ENCODE measurements at regions not wholly inside any gene's neighbourhood (a gene's known extent, or its start where the extent isn't known, plus 50 kb on each side); places are given as distances from the start of the nearest gene placed in this dataset.

GRCh38 chr5:31119938-31120641 lies 73.4 kb upstream of the CDH6 start:
- TF ChIP-seq CTCF (IDR thresholded peaks at IDR 0.05; ENCODE audit: low read depth, low read length) = no peak
- POLR2A ChIA-PET = no interaction called here

GRCh38 chr5:31116466-31117031 lies 76.9 kb upstream of the CDH6 start:
- no peaks in the 10 kb centered on the region for H3K27me3 ChIP-seq (ENCODE audit: control insufficient read depth, insufficient read depth, low read length)
- DNase-seq (ENCODE audit: low read depth, low spot score) = no peak
- H3K27ac ChIP-seq (ENCODE audit: low read depth, low read length) = no peak overlapping the region
- H3K4me3 ChIP-seq (ENCODE audit: low read depth, low read length) = no peak overlapping the region
- ChIA-PET POLR2A (interaction anchor here (0.6 kb wide), 1 partner anchor 77 kb away, joined by 4 read pairs; the partner anchor contains the start of gene CDH6), CTCF (interaction anchor here (0.6 kb wide), 1 partner anchor 57 kb away, joined by 3 read pairs; no protein-coding TSS in a partner anchor)
- no peak for TF ChIP-seq CTCF (IDR thresholded peaks at IDR 0.05; ENCODE audit: low read depth, low read length)
- no peaks in the 10 kb centered on the region for H3K9me3 ChIP-seq (ENCODE audit: control insufficient read depth, insufficient read depth, low read length)

More at GRCh38 chr5:31119938-31120641, 73.4 kb upstream of the CDH6 start:
- CTCF ChIA-PET = interaction anchor here (0.6 kb wide), 1 partner anchor 18 kb away, joined by 6 read pairs; no protein-coding TSS in a partner anchor
- Histone ChIP-seq H3K27ac (ENCODE audit: low read depth, low read length) (no peak overlapping the region), H3K9me3 (ENCODE audit: control insufficient read depth, insufficient read depth, low read length) (no peaks in the 10 kb centered on the region), H3K4me3 (ENCODE audit: low read depth, low read length) (no peak overlapping the region), H3K27me3 (ENCODE audit: control insufficient read depth, insufficient read depth, low read length) (no peaks in the 10 kb centered on the region)
- no peak for DNase-seq (ENCODE audit: low read depth, low spot score)

- CTCF ChIA-PET = no interaction called here
- Histone ChIP-seq H3K9me3 (ENCODE audit: control insufficient read depth, insufficient read depth, low read length) (no peaks in the 10 kb centered on the region), H3K27me3 (ENCODE audit: control insufficient read depth, insufficient read depth, low read length) (no peaks in the 10 kb centered on the region), H3K4me3 (ENCODE audit: low read depth, low read length) (no peak overlapping the region), H3K27ac (ENCODE audit: low read depth, low read length) (no peak overlapping the region)
- POLR2A ChIA-PET = no interaction called here
- no peak for TF ChIP-seq CTCF (IDR thresholded peaks at IDR 0.05; ENCODE audit: low read depth, low read length)
- DNase-seq (ENCODE audit: low read depth, low spot score) = no peak
These were observed 78.7 kb upstream of the CDH6 start for GRCh38 chr5:31114817-31115216.

GRCh38 chr5:31113666-31114350 lies 79.7 kb upstream of the CDH6 start:
- no peak for TF ChIP-seq CTCF (IDR thresholded peaks at IDR 0.05; ENCODE audit: low read depth, low read length)
- no peaks in the 10 kb centered on the region for H3K9me3 ChIP-seq (ENCODE audit: control insufficient read depth, insufficient read depth, low read length)
- CTCF ChIA-PET = interaction anchor here (0.9 to 1.6 kb wide), 2 partner anchors 72 to 73 kb away, joined by 4 to 6 read pairs; no protein-coding TSS in a partner anchor
- H3K27me3 ChIP-seq (ENCODE audit: control insufficient read depth, insufficient read depth, low read length) = no peaks in the 10 kb centered on the region
- DNase-seq (ENCODE audit: low read depth, low spot score) = no peak
- POLR2A ChIA-PET = no interaction called here
- no peak overlapping the region for H3K27ac ChIP-seq (ENCODE audit: low read depth, low read length)
- H3K4me3 ChIP-seq (ENCODE audit: low read depth, low read length) = no peak overlapping the region

GRCh38 chr5:31113101-31113500 lies 80.4 kb upstream of the CDH6 start:
- Histone ChIP-seq H3K9me3 (ENCODE audit: control insufficient read depth, insufficient read depth, low read length) (no peaks in the 10 kb centered on the region), H3K27me3 (ENCODE audit: control insufficient read depth, insufficient read depth, low read length) (no peaks in the 10 kb centered on the region), H3K27ac (ENCODE audit: low read depth, low read length) (no peak overlapping the region), H3K4me3 (ENCODE audit: low read depth, low read length) (no peak overlapping the region)
- ChIA-PET CTCF (interaction anchor here (0.9 to 1.6 kb wide), 2 partner anchors 72 to 74 kb away, joined by 4 to 6 read pairs; no protein-coding TSS in a partner anchor), POLR2A (no interaction called here)
- no peak for TF ChIP-seq CTCF (IDR thresholded peaks at IDR 0.05; ENCODE audit: low read depth, low read length)
- peak; percentile 37 for DNase-seq (ENCODE audit: low read depth, low spot score)
